ENCODE measurements at regions not wholly inside any gene's neighbourhood (a gene's known extent, or its start where the extent isn't known, plus 50 kb on each side); places are given as distances from the start of the nearest gene placed in this dataset.
A peak's percentile ranks its signal among the peaks of the same experiment; 100 is the strongest.

- TF ChIP-seq CTCF (conservative IDR thresholded peaks at IDR 0.05; ENCODE audit: low read depth, low read length) (no peak), RAD21 (IDR thresholded peaks at IDR 0.05; ENCODE audit: low read length) (no peak), CHD1 (IDR thresholded peaks at IDR 0.05; ENCODE audit: low read depth, low read length) (no peak), POLR2A (IDR thresholded peaks at IDR 0.05; ENCODE audit: low read depth, low read length) (no peak), SMC3 (IDR thresholded peaks at IDR 0.05; ENCODE audit: low read depth, low read length) (no peak), CEBPB (IDR thresholded peaks at IDR 0.05; ENCODE audit: low read depth, low read length) (peak; percentile 95), BHLHE40 (IDR thresholded peaks at IDR 0.05; ENCODE audit: low read depth, low read length) (peak; percentile 60), RCOR1 (IDR thresholded peaks at IDR 0.05; ENCODE audit: insufficient replicate concordance, low read length) (no peak), RFX5 (IDR thresholded peaks at IDR 0.05; ENCODE audit: low read depth, low read length) (no peak), MAFK (IDR thresholded peaks at IDR 0.05; ENCODE audit: low read depth, low read length) (no peak), USF2 (IDR thresholded peaks at IDR 0.05; ENCODE audit: low read depth, low read length) (no peak), FOS (IDR thresholded peaks at IDR 0.05; ENCODE audit: low read depth, low read length) (no peak), MXI1 (IDR thresholded peaks at IDR 0.05; ENCODE audit: borderline replicate concordance, low read depth, low read length) (no peak)
Measured at GRCh38 chr7:47693216-47693615, 111.3 kb upstream of the TNS3 start.
